ENCODE measurements at regions not wholly inside any gene's neighbourhood (a gene's known extent, or its start where the extent isn't known, plus 50 kb on each side); places are given as distances from the start of the nearest gene placed in this dataset.

- TF ChIP-seq ZFX (IDR thresholded peaks at IDR 0.05) = no peak
- TF ChIP-seq, protein P1, sequence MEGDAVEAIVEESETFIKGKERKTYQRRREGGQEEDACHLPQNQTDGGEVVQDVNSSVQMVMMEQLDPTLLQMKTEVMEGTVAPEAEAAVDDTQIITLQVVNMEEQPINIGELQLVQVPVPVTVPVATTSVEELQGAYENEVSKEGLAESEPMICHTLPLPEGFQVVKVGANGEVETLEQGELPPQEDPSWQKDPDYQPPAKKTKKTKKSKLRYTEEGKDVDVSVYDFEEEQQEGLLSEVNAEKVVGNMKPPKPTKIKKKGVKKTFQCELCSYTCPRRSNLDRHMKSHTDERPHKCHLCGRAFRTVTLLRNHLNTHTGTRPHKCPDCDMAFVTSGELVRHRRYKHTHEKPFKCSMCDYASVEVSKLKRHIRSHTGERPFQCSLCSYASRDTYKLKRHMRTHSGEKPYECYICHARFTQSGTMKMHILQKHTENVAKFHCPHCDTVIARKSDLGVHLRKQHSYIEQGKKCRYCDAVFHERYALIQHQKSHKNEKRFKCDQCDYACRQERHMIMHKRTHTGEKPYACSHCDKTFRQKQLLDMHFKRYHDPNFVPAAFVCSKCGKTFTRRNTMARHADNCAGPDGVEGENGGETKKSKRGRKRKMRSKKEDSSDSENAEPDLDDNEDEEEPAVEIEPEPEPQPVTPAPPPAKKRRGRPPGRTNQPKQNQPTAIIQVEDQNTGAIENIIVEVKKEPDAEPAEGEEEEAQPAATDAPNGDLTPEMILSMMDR (conservative IDR thresholded peaks at IDR 0.05) = no peak
- no peak overlapping the region for H3K27ac ChIP-seq
Observed at GRCh38 chr6:167422934-167423333, 98.0 kb downstream of the TTLL2 start.

DNA sequence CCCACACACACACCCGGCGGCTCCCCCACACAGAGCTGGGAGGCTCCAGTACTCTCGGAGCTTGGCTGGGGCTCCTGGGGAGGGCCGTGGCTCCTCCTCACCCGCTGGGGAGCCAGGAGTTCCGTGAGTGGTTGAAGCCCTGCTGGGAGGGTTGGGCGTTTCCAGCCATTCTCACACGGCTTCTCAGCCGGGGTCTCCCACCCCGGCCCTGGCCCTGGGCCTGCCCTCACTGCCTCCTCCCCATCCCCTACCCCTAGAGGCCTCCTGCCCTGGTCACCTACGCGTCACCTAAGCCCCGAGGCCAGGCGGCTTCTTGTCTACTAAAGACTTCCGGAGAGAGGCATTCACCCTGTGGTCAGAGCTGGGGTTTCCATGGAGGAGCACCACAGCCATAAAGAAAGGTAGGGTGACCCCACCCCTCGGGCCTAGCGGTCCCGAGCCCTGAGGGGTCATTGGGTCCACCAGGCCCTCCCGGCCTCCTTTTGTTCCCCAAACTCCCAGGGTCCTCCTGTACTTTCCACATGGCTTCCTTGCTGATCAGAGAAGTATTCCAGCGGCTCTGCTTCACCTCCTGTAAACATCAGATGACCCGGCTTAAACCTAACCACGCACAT, 99.3 kb downstream of the TTLL2 start:
- TF ChIP-seq ZFX (IDR thresholded peaks at IDR 0.05) = no peak
- TF ChIP-seq, protein P1 (conservative IDR thresholded peaks at IDR 0.05) = no peak
- no peak overlapping the region for H3K27ac ChIP-seq

DNA sequence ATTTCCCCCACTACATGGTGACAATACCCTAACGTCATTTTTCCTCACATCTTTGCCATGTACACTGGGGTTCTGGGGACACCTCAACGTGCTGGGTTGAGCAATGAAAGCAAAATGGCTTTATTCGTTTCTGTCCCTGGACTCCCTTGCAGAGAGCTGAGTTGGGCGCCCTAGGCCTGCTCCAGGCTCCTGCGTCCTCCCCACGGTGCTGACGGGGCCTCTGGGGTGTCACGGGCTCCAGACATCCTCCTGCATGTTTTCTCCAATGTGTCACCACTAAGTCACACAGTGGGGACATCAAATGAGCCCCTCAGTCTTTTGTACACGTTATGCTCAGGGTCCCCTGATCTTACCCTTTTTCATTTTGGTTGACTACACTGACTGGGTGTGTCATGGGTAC, 99.8 kb downstream of the TTLL2 start:
- no peak overlapping the region for H3K27ac ChIP-seq
- no peak for TF ChIP-seq ZFX (IDR thresholded peaks at IDR 0.05)
- TF ChIP-seq, protein P1 (conservative IDR thresholded peaks at IDR 0.05) = no peak

DNA sequence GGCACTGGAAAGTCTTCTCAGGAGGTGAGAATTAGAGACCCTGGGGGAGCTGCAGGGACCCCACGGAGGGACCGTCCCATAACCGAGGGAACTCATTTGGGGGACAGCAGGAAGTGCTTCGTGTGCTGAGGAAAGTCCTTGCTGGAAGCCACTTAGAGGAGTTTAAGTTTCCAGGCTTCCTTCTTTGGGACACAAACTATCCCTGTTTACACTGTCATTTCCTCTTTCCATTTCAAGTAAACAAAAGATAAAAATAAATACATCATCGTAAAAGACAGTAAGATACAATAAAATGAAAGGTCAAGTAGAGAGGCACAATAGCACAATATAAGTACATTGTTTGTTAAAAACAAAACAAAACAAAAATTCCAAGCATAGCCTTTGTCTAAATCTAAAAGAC, 101.2 kb downstream of the TTLL2 start:
- TF ChIP-seq, protein P1 (conservative IDR thresholded peaks at IDR 0.05) = no peak
- TF ChIP-seq ZFX (IDR thresholded peaks at IDR 0.05) = no peak
- peak overlapping the region; percentile 24; the same call in 1 of the 2 replicates for H3K27ac ChIP-seq

DNA sequence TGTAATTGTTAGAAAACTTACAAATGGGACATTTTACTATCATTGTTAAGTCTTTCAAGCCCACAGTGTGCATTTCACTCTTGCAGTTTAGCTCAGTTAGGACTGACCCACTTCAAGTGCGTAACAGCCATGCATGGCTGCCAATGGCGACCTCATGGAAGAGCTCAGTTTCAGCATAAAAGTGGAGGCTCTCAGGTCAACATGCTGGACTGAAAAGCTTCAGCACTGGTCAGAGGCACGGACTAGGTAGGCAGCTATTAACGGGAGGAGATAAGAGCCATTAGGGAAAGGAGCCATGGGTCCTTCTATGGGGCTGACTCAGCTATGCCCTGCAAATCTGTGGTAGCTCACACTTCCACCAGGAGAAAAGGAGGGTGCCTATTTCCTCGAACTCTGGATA, 101.8 kb downstream of the TTLL2 start:
- no peak overlapping the region for H3K27ac ChIP-seq
- TF ChIP-seq, protein P1 (conservative IDR thresholded peaks at IDR 0.05) = no peak
- TF ChIP-seq ZFX (IDR thresholded peaks at IDR 0.05) = no peak

- H3K27ac ChIP-seq = no peak overlapping the region
- TF ChIP-seq, protein P1 (conservative IDR thresholded peaks at IDR 0.05) = no peak
- no peak for TF ChIP-seq ZFX (IDR thresholded peaks at IDR 0.05)
Observed at GRCh38 chr6:167428664-167429333, 103.9 kb downstream of the TTLL2 start.

- TF ChIP-seq, protein P1 (conservative IDR thresholded peaks at IDR 0.05) = no peak
- no peak for TF ChIP-seq ZFX (IDR thresholded peaks at IDR 0.05)
- no peak overlapping the region for H3K27ac ChIP-seq
Observed at GRCh38 chr6:167429353-167429752, 104.5 kb downstream of the TTLL2 start.

Measured in C4-2B (cell line).